ENCODE measurements at regions not wholly inside any gene's neighbourhood (a gene's known extent, or its start where the extent isn't known, plus 50 kb on each side); places are given as distances from the start of the nearest gene placed in this dataset.

- Mint-ChIP-seq H3K4me3 (no peak overlapping the region), H3K36me3 (ENCODE audit: low read depth) (no peaks in the 10 kb centered on the region), H3K4me1 (peaks cover 34% of the 10 kb centered on the region), H3K27me3 (no peaks in the 10 kb centered on the region), H3K27ac (peak overlapping the region; percentile 53)
- ATAC-seq (peak; percentile 10), DNase-seq (peak in 1 of 3 donors; percentile 24)
- no peaks in the 10 kb centered on the region for H3K9me3 ChIP-seq (ENCODE audit: control insufficient read depth, low read length, poor library complexity, severe bottlenecking)
Measured at GRCh38 chr5:68432682-68433081, 217.1 kb downstream of the PIK3R1 start.

GRCh38 chr5:68433526-68433922 is 218.0 kb downstream of the PIK3R1 start:
- no peak for DNase-seq
- peaks cover 34% of the 10 kb centered on the region for H3K4me1 Mint-ChIP-seq
- peak overlapping the region; percentile 91 for H3K27ac Mint-ChIP-seq
- no peaks in the 10 kb centered on the region for H3K36me3 Mint-ChIP-seq (ENCODE audit: low read depth)
- ATAC-seq = no peak
- peak overlapping the region; percentile 84 for H3K4me3 Mint-ChIP-seq
- no peaks in the 10 kb centered on the region for H3K9me3 ChIP-seq (ENCODE audit: control insufficient read depth, low read length, poor library complexity, severe bottlenecking)
- no peaks in the 10 kb centered on the region for H3K27me3 Mint-ChIP-seq

- H3K4me1 Mint-ChIP-seq = peaks cover 34% of the 10 kb centered on the region
- DNase-seq = peak; percentile 68 to 85 (median 69)
- no peaks in the 10 kb centered on the region for H3K36me3 Mint-ChIP-seq (ENCODE audit: low read depth)
- peak overlapping the region; percentile 91 for H3K27ac Mint-ChIP-seq
- peak overlapping the region; percentile 84 for H3K4me3 Mint-ChIP-seq
- H3K9me3 ChIP-seq (ENCODE audit: control insufficient read depth, low read length, poor library complexity, severe bottlenecking) = no peaks in the 10 kb centered on the region
- no peaks in the 10 kb centered on the region for H3K27me3 Mint-ChIP-seq
- ATAC-seq = peak; percentile 95
Measured at GRCh38 chr5:68433923-68434879, 218.6 kb downstream of the PIK3R1 start.

DNA sequence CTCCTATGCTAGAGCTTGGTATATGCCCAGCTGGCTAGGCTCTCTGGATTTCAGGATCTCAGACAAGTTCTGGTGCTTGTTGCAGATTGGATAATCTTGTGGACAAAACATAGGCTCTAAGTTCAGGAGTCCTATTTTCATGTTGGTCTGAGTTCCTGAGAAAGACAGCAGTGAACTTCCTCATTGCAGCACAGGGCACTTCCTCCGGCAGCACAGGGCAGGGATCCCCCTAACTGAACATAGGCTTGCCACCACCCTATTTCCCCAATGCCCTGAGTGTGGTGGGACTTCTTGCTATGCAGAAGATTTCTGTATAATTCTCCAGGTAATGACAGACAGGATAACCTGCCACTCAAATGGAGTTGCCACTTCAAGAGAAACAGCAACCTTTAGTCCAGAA is 220.1 kb downstream of the PIK3R1 start:
- no peaks in the 10 kb centered on the region for H3K9me3 ChIP-seq (ENCODE audit: control insufficient read depth, low read length, poor library complexity, severe bottlenecking)
- DNase-seq (no peak), ATAC-seq (no peak)
- H3K4me3 Mint-ChIP-seq = no peak overlapping the region
- H3K4me1 Mint-ChIP-seq = peaks cover 34% of the 10 kb centered on the region
- H3K36me3 Mint-ChIP-seq (ENCODE audit: low read depth) = no peaks in the 10 kb centered on the region
- no peaks in the 10 kb centered on the region for H3K27me3 Mint-ChIP-seq
- peak overlapping the region; percentile 91 for H3K27ac Mint-ChIP-seq

GRCh38 chr5:68436686-68437520 is 221.3 kb downstream of the PIK3R1 start:
- ATAC-seq = no peak
- H3K36me3 Mint-ChIP-seq (ENCODE audit: low read depth) = no peaks in the 10 kb centered on the region
- no peak overlapping the region for H3K27ac Mint-ChIP-seq

GRCh38 chr5:68438876-68439275 is 223.3 kb downstream of the PIK3R1 start:
- no peak for DNase-seq
- H3K27me3 Mint-ChIP-seq = no peaks in the 10 kb centered on the region
- no peak overlapping the region for H3K4me3 Mint-ChIP-seq
- no peak overlapping the region for H3K27ac Mint-ChIP-seq
- no peak for ATAC-seq
- H3K9me3 ChIP-seq (ENCODE audit: control insufficient read depth, low read length, poor library complexity, severe bottlenecking) = no peaks in the 10 kb centered on the region
- H3K36me3 Mint-ChIP-seq (ENCODE audit: low read depth) = no peaks in the 10 kb centered on the region
- H3K4me1 Mint-ChIP-seq = peaks cover 21% of the 10 kb centered on the region

More at GRCh38 chr5:68436686-68437520, 221.3 kb downstream of the PIK3R1 start:
- Mint-ChIP-seq H3K4me1 (peaks cover 37% of the 10 kb centered on the region), H3K4me3 (no peak overlapping the region), H3K27me3 (no peaks in the 10 kb centered on the region)
- DNase-seq = no peak
- no peaks in the 10 kb centered on the region for H3K9me3 ChIP-seq (ENCODE audit: control insufficient read depth, low read length, poor library complexity, severe bottlenecking)

GRCh38 chr5:68440245-68440644 is 224.7 kb downstream of the PIK3R1 start:
- H3K4me3 Mint-ChIP-seq = no peak overlapping the region
- peaks cover 7% of the 10 kb centered on the region for H3K4me1 Mint-ChIP-seq
- DNase-seq (no peak), ATAC-seq (no peak)
- H3K9me3 ChIP-seq (ENCODE audit: control insufficient read depth, low read length, poor library complexity, severe bottlenecking) = no peaks in the 10 kb centered on the region
- H3K27ac Mint-ChIP-seq = no peak overlapping the region
- H3K27me3 Mint-ChIP-seq = no peaks in the 10 kb centered on the region
- H3K36me3 Mint-ChIP-seq (ENCODE audit: low read depth) = no peaks in the 10 kb centered on the region

- ATAC-seq (no peak), DNase-seq (no peak)
- Mint-ChIP-seq H3K4me3 (no peak overlapping the region), H3K36me3 (ENCODE audit: low read depth) (no peaks in the 10 kb centered on the region), H3K27ac (no peak overlapping the region), H3K4me1 (peaks cover 4% of the 10 kb centered on the region), H3K27me3 (no peaks in the 10 kb centered on the region)
- no peaks in the 10 kb centered on the region for H3K9me3 ChIP-seq (ENCODE audit: control insufficient read depth, low read length, poor library complexity, severe bottlenecking)
Measured at GRCh38 chr5:68440651-68441050, 225.1 kb downstream of the PIK3R1 start.

- no peak overlapping the region for H3K4me3 Mint-ChIP-seq
- H3K27ac Mint-ChIP-seq = no peak overlapping the region
- no peak for DNase-seq
- H3K27me3 Mint-ChIP-seq = no peaks in the 10 kb centered on the region
- ATAC-seq = peak; percentile 71
- no peaks in the 10 kb centered on the region for H3K36me3 Mint-ChIP-seq (ENCODE audit: low read depth)
- H3K4me1 Mint-ChIP-seq = peaks cover 4% of the 10 kb centered on the region
- no peaks in the 10 kb centered on the region for H3K9me3 ChIP-seq (ENCODE audit: control insufficient read depth, low read length, poor library complexity, severe bottlenecking)
Measured at GRCh38 chr5:68441309-68442073, 225.9 kb downstream of the PIK3R1 start.

DNA sequence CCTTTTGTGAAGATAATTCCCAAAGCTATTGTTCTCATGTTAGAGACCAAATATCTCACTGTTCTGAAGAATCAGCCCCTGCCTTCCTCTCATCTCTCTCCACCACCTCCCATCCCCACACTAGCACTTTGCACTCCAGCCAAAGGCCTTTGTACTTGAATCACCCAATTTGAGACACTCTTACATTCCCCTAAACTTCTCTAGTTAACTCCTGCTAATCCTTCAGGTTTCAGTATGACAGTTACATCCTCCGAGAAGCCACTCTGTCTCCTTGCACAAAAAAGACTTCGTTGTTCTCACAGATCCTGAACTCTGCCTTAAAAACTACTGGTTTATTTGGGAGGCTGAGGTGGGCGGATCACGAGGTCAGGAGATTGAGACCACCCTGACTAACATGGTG is 227.5 kb downstream of the PIK3R1 start:
- DNase-seq (no peak), ATAC-seq (no peak)
- Mint-ChIP-seq H3K4me1 (peaks cover 4% of the 10 kb centered on the region), H3K27ac (no peak overlapping the region), H3K4me3 (no peak overlapping the region), H3K27me3 (peaks cover 5% of the 10 kb centered on the region), H3K36me3 (ENCODE audit: low read depth) (no peaks in the 10 kb centered on the region)
- H3K9me3 ChIP-seq (ENCODE audit: control insufficient read depth, low read length, poor library complexity, severe bottlenecking) = no peaks in the 10 kb centered on the region

DNA sequence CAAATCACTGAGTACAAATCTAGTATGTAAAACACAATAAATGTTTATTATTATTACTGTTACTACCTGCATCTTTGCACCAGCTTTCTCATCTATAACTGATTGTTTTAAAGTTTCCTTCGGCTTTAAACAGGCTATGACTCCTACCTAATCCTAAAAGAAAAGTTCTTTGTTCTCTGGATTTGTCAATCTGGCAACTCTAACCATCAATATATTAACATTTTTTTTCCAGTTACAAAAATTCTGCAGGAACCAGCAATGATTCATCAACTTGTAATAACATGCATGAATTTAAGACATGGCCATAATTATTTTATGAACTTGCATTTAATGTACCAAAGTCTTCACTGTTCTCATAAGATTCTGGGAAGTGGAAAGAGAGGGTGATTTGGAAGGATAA is 228.5 kb downstream of the PIK3R1 start:
- Mint-ChIP-seq H3K4me3 (no peak overlapping the region), H3K36me3 (ENCODE audit: low read depth) (no peaks in the 10 kb centered on the region), H3K27ac (no peak overlapping the region), H3K27me3 (peaks cover 5% of the 10 kb centered on the region), H3K4me1 (peaks cover 4% of the 10 kb centered on the region)
- no peaks in the 10 kb centered on the region for H3K9me3 ChIP-seq (ENCODE audit: control insufficient read depth, low read length, poor library complexity, severe bottlenecking)
- no peak for DNase-seq
- no peak for ATAC-seq

DNA sequence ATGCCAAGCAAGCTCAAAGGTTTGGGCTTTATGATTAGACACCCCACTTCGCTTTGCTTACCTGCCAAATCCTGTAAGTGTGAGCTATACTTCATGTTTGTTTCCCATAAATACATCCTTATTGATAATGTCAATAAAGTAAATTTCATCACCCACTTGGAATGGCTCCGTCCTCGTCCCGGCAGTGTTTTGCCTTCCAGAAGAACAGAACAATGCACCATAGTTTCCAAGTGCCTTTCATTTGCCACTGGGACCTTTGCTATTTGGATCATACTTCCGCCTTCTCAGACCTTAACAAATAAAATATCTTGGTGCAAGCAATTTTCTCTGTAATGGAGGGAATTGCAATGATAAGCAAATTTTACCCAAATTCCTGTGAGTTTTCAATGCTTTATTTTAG is 229.3 kb downstream of the PIK3R1 start:
- no peak for DNase-seq
- Mint-ChIP-seq H3K27ac (no peak overlapping the region), H3K27me3 (peaks cover 12% of the 10 kb centered on the region), H3K4me3 (no peak overlapping the region), H3K36me3 (ENCODE audit: low read depth) (peaks cover 3% of the 10 kb centered on the region), H3K4me1 (peaks cover 4% of the 10 kb centered on the region)
- H3K9me3 ChIP-seq (ENCODE audit: control insufficient read depth, low read length, poor library complexity, severe bottlenecking) = no peaks in the 10 kb centered on the region
- ATAC-seq = no peak
